ENCODE measurements at regions not wholly inside any gene's neighbourhood (a gene's known extent, or its start where the extent isn't known, plus 50 kb on each side); places are given as distances from the start of the nearest gene placed in this dataset.

DNA sequence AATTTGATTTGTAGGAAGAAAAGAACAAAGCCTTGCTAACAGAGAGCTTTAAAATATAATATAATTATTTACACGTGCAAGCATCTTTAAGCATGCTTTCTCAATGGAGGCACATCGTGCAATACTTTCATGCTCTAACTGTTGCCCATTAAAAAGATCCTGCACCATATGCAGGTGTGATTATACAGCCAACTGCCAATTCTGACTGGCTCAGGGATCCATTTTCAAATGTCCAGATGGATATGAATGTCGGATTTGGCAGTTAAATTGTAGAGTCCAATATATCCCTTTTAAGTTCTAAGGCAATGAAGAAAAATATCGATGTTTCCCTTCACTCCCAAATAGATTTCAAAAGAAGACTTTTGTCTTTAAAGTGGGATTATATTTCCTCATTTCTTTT is 416.4 kb upstream of the CD180 start:
- TF ChIP-seq CEBPB (IDR thresholded peaks at IDR 0.05) (no peak), MAFK (IDR thresholded peaks at IDR 0.05; ENCODE audit: partially characterized antibody) (no peak), POLR2A (IDR thresholded peaks at IDR 0.05; ENCODE audit: low read length) (no peak)
- TF ChIP-seq, protein P1, sequence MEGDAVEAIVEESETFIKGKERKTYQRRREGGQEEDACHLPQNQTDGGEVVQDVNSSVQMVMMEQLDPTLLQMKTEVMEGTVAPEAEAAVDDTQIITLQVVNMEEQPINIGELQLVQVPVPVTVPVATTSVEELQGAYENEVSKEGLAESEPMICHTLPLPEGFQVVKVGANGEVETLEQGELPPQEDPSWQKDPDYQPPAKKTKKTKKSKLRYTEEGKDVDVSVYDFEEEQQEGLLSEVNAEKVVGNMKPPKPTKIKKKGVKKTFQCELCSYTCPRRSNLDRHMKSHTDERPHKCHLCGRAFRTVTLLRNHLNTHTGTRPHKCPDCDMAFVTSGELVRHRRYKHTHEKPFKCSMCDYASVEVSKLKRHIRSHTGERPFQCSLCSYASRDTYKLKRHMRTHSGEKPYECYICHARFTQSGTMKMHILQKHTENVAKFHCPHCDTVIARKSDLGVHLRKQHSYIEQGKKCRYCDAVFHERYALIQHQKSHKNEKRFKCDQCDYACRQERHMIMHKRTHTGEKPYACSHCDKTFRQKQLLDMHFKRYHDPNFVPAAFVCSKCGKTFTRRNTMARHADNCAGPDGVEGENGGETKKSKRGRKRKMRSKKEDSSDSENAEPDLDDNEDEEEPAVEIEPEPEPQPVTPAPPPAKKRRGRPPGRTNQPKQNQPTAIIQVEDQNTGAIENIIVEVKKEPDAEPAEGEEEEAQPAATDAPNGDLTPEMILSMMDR (IDR thresholded peaks at IDR 0.05) = no peak
